Lower lobe of right lung (tissue), 2 donors: ENCODE measurements at regions not wholly inside any gene's neighbourhood (a gene's known extent, or its start where the extent isn't known, plus 50 kb on each side); places are given as distances from the start of the nearest gene placed in this dataset.
"Not testable (repeated sequence)": the region's sequence is repeated elsewhere in the genome, so short reads cannot be mapped to it uniquely, and the experiment has no call there.

Experiments used
- ATAC-seq, 2 donors: fragments of 200-7000 bp; cut with Tn5 transposase; one replicate each; pipeline ENCODE4 v1.9.1; 2020 to 2022; ENCODE audit warnings: mild to moderate bottlenecking in 2 of 2, moderate library complexity in 2 of 2
- DNase-seq: peaks from one replicate; pipeline ENCODE4 v3.0.0-alpha.2; 2020
- H3K27ac ChIP-seq: fragments of 200-600 bp; one replicate; pipeline ENCODE4 v1.8.0; 2022
- H3K27me3 ChIP-seq: fragments of 200-600 bp; one replicate; pipeline ENCODE4 v1.8.0; 2022; ENCODE audit warnings: low read depth
- H3K36me3 ChIP-seq: fragments of 200-600 bp; one replicate; pipeline ENCODE4 v1.8.0; 2022; ENCODE audit warnings: mild to moderate bottlenecking
- H3K4me1 ChIP-seq: fragments of 200-600 bp; one replicate; pipeline ENCODE4 v1.8.0; 2022
- H3K4me3 ChIP-seq: fragments of 200-600 bp; one replicate; pipeline ENCODE4 v1.8.0; 2022; ENCODE audit warnings: mild to moderate bottlenecking
- H3K9me3 ChIP-seq: fragments of 200-600 bp; one replicate; pipeline ENCODE4 v1.8.0; 2022
- intact Hi-C: fragments of 100-400 bp; cut with DNase I; formaldehyde crosslinking; loops from one replicate; pipeline ENCODE4 v1.11.0; 2022
- TF ChIP-seq, protein P1 (sequence below): fragments of 200-600 bp; IDR thresholded peaks from one replicate; pipeline ENCODE4 v1.8.0; 2022; ENCODE audit warnings: antibody characterized with exemption, mild to moderate bottlenecking
- donor health status: DM: no; HTN: yes; CAD: no; lungs with severe emphysema.

DNA sequence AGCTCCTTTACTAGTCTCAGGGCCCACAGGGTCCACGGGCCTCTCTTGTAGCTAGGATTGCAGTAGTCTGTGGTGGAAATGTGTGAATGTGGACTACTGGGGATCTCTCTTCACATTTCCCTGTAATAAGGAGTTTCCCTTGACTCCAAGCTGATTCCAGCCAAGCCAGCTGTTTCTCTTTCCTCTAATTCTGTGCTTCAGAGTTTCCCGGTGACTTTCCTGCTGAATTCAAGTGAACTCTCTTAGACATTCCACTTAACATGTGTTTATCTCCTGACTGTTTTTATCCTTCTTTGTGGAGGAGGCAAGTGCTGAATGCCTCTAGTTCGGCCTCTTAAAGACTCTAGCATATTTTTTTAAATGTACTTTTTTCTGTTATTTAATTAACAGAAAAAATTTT, 354.0 kb upstream of the RGS18 start:
- no peaks in the 10 kb centered on the region for H3K4me1 ChIP-seq
- H3K27me3 ChIP-seq: no peaks in the 10 kb centered on the region
- ATAC-seq (no peak), DNase-seq (no peak)
- intact Hi-C loops: no loop called here
- H3K9me3 ChIP-seq: no peaks in the 10 kb centered on the region
- no peak overlapping the region for H3K4me3 ChIP-seq
- H3K27ac ChIP-seq: no peak overlapping the region
- TF ChIP-seq, protein P1, sequence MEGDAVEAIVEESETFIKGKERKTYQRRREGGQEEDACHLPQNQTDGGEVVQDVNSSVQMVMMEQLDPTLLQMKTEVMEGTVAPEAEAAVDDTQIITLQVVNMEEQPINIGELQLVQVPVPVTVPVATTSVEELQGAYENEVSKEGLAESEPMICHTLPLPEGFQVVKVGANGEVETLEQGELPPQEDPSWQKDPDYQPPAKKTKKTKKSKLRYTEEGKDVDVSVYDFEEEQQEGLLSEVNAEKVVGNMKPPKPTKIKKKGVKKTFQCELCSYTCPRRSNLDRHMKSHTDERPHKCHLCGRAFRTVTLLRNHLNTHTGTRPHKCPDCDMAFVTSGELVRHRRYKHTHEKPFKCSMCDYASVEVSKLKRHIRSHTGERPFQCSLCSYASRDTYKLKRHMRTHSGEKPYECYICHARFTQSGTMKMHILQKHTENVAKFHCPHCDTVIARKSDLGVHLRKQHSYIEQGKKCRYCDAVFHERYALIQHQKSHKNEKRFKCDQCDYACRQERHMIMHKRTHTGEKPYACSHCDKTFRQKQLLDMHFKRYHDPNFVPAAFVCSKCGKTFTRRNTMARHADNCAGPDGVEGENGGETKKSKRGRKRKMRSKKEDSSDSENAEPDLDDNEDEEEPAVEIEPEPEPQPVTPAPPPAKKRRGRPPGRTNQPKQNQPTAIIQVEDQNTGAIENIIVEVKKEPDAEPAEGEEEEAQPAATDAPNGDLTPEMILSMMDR: no peak
- H3K36me3 ChIP-seq: no peaks in the 10 kb centered on the region

DNA sequence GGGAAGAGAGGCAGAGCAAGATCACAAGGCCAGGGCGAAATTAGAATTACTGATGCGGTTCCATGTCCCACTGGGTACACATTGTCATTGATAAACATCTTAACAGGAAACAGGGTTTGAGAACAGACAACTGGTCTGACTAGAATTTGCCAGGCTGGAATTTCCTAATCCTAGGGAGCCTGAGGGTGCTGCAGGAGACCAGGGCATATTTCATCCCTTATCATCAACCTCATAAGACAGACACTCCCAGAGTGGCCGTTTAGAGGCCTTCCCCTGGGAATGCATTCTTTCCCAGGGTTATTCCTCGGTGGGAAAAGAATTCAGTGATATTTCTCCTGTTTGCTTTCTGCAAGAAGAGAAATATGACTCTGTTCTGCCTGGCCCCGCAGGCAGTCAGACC, 344.7 kb upstream of the RGS18 start:
- DNase-seq, H3K4me3 ChIP-seq, ATAC-seq, H3K27ac ChIP-seq, intact Hi-C loops, H3K9me3 ChIP-seq, H3K4me1 ChIP-seq, H3K36me3 ChIP-seq, H3K27me3 ChIP-seq: not testable (repeated sequence)

DNA sequence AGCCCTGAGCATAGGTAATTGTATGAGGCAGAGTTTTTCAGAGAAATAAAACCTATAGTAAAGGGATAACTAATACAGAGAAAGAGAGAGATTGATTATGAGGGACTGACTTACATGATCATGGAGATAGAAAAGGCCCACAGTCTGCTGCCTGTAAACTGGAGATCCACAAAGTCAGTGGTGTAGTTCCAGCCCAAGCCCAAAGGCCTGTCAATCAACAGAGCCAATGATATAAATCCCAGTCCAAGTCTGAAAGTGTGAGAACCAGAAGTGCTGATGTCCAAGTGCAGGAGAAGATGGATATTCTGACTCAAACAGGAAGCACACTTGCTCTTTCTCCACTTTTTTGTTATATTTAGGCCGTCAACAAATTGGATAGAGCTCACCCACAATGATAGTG, 340.1 kb upstream of the RGS18 start:
- no peak for DNase-seq
- no peaks in the 10 kb centered on the region for H3K36me3 ChIP-seq
- intact Hi-C loops: no loop called here
- TF ChIP-seq, protein P1: no peak
- no peaks in the 10 kb centered on the region for H3K27me3 ChIP-seq
- no peak overlapping the region for H3K4me3 ChIP-seq
- H3K4me1 ChIP-seq: no peaks in the 10 kb centered on the region
- no peak for ATAC-seq
- no peak overlapping the region for H3K27ac ChIP-seq
- no peaks in the 10 kb centered on the region for H3K9me3 ChIP-seq

DNA sequence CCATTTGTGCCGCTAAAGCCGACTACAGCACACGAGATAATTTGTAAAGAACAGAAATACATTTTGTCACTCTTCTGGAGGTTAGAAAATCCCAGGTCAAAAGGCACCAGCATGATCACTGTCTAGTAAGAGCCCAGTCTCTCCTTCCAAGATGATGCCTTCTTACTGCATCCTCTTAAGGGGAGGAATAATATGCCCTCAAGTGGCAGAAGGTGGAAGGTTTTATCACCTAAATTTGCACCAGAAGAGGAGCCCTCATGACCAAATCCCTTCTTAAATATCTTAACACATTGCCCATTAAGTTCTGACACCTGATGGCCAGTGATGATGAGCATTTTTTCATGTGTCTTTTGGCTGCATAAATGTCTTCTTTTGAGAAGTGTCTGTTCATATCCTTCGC, 326.7 kb upstream of the RGS18 start:
- DNase-seq (no peak), ATAC-seq (no peak)
- no peak overlapping the region for H3K27ac ChIP-seq
- H3K27me3 ChIP-seq: no peaks in the 10 kb centered on the region
- no peaks in the 10 kb centered on the region for H3K9me3 ChIP-seq
- no peak overlapping the region for H3K4me3 ChIP-seq
- intact Hi-C loops: no loop called here
- TF ChIP-seq, protein P1: no peak
- H3K36me3 ChIP-seq: no peaks in the 10 kb centered on the region
- no peaks in the 10 kb centered on the region for H3K4me1 ChIP-seq

DNA sequence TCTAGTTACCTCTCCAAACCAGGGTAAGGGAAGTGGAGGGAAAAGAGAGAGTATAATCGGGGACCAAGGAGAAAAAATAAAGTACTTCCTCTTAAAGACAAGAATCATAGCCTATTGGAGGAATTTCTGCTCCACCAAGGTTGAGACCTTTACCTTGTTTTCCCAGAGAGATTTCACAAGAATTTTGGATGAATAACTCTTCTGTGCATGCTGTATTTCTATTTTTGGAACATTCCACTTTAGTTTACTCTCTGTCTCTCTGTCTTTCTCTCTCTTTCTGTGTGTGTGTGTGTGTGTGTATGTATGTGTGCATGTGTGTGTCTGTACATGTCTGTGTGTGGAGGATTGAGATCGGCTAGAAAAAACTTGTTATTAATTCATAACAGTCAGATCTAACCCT, 318.4 kb upstream of the RGS18 start:
- no peaks in the 10 kb centered on the region for H3K4me1 ChIP-seq
- ATAC-seq: no peak
- intact Hi-C loops: no loop called here

DNA sequence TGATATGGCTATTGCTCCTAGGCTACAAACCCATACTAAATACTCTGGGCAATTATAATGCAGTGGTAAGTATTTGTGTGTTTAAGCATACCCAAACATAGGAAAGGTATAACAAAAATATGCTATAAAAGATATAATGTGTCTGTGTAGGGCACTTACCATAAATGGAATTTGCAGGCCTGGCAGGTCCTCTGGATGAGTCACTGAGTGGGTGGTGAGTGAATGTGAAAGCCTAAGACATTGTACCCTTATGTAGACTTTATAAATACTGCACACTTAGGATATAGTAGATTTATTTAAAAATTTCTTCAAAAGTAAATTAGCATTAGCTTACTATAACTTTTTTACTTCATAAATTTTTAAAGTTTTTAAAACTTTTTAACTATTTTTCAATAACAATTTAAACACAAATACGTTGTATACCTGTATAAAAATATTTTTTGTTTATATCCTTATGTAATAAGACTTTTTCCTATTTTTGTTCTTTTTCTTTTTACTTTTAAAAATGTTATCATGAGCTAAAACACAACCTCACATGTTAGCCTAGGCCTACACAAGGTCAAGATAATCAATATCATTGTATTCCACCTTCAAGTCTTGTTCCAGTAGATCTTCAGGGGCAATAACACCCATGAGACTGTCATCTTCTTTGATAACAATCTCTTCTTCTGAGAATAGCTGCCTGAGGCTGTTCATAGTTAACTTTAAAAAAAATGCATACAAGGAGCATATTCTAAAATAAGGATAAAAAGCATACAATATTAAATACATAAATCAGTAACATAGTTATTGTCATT, 306.3 kb upstream of the RGS18 start:
- no peaks in the 10 kb centered on the region for H3K4me1 ChIP-seq
- no peak overlapping the region for H3K27ac ChIP-seq
- TF ChIP-seq, protein P1: no peak
- ATAC-seq: no peak
- no peaks in the 10 kb centered on the region for H3K36me3 ChIP-seq
- intact Hi-C loops: no loop called here
- H3K4me3 ChIP-seq: no peak overlapping the region
- no peaks in the 10 kb centered on the region for H3K27me3 ChIP-seq
- DNase-seq: no peak
- H3K9me3 ChIP-seq: no peaks in the 10 kb centered on the region

More for the DNA sequence above, 318.4 kb upstream of the RGS18 start:
- no peaks in the 10 kb centered on the region for H3K27me3 ChIP-seq
- TF ChIP-seq, protein P1: no peak
- no peak overlapping the region for H3K4me3 ChIP-seq
- no peaks in the 10 kb centered on the region for H3K36me3 ChIP-seq
- H3K9me3 ChIP-seq: no peaks in the 10 kb centered on the region
- DNase-seq: no peak
- H3K27ac ChIP-seq: no peak overlapping the region
